ENCODE measurements at regions not wholly inside any gene's neighbourhood (a gene's known extent, or its start where the extent isn't known, plus 50 kb on each side); places are given as distances from the start of the nearest gene placed in this dataset.
A peak's percentile ranks its signal among the peaks of the same experiment; 100 is the strongest.
"Not testable (repeated sequence)": the region's sequence is repeated elsewhere in the genome, so short reads cannot be mapped to it uniquely, and the experiment has no call there.

- DNase-seq, result peak; percentile 6
Measured at GRCh38 chr1:118563981-118564951, 379.2 kb upstream of the SPAG17 start.

DNA sequence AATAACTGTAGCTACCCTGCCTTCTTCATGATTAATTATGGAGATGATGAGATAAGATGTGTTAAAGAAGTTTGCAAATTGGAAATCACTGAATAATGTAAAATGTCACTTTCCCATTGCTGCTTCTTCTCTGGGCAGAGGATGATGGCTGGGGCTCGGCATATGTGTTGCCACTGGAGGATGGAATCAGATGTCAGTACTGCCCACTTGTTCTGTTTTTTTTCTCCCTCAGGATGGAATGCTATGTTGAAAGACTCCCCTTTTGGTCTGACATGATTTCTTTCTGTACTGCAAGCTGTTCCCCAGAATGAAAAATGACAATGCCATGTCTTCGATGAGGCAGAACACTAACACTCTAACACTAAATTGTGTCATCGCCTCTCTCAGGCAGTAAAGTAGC is 373.9 kb upstream of the SPAG17 start:
- no peak for DNase-seq

DNA sequence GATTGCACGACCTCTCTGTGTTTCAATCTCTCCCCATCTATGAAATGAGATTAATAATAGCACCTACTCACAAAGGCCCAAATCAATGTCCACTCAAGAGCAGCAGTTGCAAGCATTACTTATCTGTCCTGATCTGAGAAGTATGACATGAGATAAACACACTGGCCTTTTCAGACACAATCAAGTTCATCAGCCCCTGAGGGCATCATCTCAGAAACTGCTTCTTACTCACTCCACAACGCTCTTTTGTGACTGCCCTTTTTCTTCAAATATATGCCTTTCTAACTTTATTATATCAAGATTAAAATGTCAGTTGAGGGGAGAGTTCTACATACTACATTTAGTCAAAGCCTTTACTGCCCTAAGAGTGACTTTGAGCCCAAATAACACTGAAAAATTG is 371.9 kb upstream of the SPAG17 start:
- no peak for DNase-seq

DNA sequence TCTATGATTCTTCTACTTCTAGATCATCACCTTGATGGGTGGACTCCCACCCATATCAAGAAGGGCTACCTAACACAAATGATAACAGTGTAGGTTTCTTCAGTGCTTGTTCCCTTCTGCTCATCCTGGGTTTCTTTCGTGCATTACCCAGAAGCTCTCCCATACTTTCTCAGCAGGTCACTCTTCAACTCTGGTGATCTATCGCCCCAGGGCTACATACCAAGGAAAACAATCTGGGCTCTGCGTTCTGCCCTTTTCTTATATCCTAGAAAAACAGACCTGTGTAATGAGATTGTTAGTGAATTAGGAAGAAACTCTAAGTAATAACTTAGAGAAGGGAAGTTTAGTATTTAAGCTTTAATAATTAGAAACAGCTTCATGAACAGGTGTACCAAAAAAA is 370.6 kb upstream of the SPAG17 start:
- no peak for DNase-seq

DNA sequence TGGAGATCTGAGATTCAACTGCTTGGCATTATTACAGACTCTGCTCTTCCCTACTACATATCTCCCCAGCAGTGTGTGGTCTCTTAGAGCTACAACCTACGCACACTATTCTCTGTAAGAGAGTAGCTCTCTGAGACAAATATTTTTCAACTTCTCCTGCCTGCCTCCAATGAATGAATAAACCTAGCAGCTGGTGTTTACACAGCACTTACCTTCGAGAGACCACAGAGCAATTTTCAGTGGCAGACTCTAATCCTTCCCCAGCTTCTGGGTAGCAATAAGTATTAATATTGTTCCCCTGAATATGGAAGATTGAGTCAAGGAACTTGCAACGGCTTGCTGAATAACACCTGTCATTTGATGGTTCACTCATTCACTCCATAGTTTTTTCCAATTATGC is 350.9 kb upstream of the SPAG17 start:
- DNase-seq, result no peak

DNA sequence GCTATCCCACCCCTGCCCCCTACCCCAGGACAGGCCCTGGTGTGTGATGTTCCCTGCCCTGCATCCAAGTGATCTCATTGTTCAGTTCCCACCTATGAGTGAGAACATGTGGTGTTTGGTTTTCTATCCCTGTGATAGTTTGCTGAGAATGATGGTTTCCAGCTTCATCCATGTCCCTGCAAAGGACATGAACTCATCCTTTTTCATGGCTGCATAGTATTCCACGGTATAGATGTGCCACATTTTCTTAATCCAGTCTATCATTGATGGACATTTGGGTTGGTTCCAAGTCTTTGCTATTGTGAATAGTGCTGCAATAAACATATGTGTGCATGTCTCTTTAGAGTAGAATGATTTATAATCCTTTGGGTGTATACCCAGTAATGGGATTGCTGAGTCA is 326.9 kb upstream of the SPAG17 start:
- not testable (repeated sequence) for DNase-seq

DNA sequence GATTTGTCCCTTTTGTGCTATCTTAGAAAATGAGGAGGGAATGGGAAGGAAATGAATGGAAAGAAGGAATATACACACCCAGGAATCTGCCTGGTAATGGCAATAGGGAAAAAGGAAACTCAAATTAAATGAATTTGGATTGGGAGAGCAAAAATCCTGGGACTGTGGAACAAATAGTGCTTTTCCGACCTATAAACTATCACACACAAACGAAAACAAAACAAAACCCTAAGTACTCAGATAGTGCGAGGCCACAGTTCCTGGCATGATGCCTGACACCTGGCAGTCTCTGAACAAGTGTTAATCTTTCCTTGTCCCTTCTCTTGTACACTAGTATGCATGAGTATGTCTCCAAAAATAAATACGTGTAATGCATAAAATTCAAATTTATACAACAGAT is 319.8 kb upstream of the SPAG17 start:
- DNase-seq, result no peak

- DNase-seq, result no peak
Measured at GRCh38 chr1:118504221-118504644, 319.2 kb upstream of the SPAG17 start.

- DNase-seq, result no peak
Measured at GRCh38 chr1:118503752-118504151, 318.7 kb upstream of the SPAG17 start.

DNA sequence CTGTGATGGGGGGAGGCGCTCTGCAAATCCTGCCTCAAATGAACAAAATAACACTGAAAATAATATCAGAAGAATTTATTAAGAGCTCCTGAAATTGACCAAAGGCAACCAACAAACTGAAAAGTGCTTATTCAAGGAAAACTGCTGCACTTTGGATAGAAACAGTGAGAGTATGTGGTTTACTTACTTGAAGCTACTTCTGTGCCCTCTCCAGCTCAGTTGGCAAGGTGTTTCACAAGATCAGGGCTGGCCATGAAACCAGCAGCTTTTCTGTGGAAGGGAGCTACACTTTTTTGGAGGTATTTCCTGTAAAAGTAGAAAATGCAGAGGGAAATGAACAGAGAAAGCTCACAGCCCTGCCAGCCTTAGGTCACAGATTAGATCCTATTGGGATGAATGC is 310.0 kb upstream of the SPAG17 start:
- DNase-seq, result no peak

DNA sequence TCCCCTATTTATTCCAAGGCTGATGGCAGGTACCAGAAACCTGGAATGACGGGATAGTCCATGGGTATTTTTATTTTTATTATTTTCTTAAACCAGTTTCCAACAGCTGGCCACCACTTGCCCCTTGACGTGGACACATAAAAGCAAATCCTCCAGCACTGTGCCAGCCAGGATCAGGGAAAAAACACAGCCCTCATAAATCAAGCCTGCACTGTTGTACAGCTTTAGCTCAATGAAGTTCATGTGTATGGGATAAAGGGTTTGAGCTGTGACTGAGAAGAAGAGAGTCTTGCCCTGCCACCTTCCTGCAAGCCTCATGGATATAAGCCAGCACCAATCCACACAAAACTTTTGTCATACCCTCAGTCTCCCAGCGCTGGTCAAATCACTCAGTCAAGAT is 303.8 kb upstream of the SPAG17 start:
- no peak for DNase-seq

DNA sequence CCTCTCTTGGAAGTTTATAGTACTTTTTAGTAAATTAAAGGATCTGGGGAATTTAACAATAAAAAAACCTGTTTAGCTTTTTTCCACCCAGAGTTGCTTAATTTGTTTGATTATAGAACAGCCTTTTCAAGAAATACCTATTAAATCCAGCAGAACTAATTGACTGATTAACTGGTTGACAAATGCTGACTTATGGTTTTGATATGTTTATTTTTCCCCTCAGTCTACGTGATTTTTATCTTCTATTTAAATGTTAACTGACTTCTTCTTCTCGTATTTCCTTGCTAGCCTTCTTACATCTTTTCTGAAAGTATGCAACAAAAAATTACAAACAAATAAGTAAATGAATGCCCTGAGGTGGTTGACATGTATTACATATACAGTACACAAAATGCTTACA is 302.9 kb upstream of the SPAG17 start:
- DNase-seq, result no peak

- DNase-seq, result no peak
Measured at GRCh38 chr1:118487091-118487490, 302.1 kb upstream of the SPAG17 start.

- no peak for DNase-seq
Measured at GRCh38 chr1:118486199-118486598, 301.2 kb upstream of the SPAG17 start.

GRCh38 chr1:118485757-118486156 is 300.7 kb upstream of the SPAG17 start:
- DNase-seq, result no peak

DNA sequence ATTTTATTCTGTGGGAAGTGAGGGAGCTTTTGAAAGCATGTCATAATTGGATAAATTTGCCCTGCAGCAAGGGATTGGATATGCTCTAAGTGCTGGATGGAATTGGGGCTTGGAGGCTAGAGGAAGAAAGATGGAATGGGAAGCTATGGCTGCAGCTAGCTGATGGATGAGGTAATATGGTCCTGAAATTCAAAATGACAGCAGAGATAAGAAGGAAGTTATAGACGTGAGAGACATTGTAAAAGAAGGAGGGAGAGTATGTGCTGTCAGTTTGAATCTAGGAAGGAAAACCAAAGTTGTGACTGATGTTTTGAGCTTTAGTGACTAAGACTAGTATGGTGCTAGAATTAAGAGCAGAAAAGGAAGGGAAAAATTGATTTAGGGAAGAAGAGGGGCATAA is 299.9 kb upstream of the SPAG17 start:
- no peak for DNase-seq

DNA sequence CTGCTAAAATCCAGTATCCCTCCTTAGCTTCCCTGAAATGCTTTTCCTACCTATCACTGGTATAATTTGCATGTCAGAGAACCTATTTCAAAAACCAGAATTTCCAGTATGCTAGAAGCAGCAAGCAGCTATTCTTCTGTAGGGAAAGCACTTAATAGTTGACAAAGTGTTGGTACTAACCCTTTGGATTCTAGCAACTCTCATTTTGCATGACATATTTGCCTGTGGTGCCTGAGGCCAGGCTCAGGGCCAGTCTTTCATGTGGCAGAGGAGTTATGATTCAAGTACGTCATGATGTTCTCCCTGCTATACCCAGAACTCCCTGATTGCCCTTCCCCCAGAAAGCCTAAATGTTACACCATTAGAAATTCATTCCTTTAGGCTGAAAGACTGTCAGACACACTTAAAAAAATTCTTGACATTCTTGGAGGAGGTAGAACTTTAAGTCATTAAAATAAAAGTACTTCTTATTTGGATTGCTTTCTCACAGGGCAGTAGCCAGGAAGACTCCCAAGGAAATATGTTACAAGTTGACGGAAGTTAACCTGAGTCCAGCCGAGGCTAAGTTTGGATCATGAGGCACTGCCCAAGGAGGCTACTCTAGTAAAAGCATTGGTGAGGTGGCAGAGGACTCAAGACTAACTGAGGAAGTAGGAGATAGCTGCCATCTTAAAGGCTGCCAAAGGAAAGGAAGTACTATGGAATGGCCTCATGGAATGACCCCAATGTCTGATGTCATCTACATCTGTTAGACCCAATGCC is 298.4 kb upstream of the SPAG17 start:
- DNase-seq, result no peak

DNA sequence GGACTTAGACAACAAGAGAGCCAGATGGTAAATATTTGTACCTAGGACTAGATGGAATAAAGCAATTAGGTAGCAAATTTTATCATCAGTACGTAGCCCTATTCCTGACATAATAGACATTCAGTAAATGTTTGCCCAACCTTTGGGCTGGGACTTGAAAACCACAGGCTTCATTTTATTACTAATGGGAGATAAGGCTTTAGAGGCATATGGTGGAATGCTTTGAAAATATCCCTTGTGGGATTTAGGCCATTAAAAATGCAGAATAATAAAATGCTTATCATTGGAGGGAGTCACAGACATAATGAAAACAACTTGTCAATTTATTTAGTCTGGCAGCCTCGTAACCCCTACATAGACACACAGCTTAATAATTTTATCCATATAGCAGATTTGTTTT is 296.1 kb upstream of the SPAG17 start:
- DNase-seq, result no peak

GRCh38 chr1:118479351-118479750 is 294.3 kb upstream of the SPAG17 start:
- no peak for DNase-seq

DNA sequence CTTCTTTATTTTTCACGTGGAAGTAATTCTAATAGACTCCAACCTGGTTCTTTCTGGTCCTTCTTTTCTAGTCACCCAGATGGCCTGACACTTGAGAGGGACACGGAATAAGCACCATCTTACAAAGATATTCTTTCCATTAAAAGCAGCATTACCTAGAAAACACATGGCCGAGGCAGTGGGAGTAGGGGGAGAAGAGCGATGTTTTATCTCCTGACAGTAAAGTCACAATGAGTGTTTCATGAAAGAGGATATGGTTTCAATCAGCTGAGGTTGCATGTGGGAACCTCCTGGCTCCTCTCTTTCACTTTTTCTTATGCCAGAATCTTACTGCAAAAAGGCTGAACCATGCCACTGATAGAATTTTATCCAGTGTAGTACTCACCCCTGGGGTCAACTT is 288.8 kb upstream of the SPAG17 start:
- no peak for DNase-seq

DNA sequence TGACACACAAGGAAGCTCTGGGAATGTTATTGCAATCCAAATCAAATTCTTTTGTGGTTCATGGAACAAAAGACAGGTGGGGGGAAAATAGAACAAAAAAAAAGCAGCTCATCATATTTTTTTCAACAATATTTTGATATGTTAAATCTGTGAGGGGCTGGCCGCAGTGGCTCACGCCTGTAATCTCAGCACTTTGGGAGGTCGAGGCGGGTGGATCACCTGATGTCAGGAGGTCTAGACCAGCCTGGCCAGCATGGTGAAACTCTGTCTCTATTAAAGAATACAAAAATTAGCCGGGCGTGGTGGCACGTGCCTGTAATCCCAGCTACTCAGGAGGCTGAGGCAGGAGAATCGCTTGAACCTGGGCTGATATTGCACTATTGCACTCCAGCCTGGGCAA is 279.4 kb upstream of the SPAG17 start:
- DNase-seq, result not testable (repeated sequence)

DNA sequence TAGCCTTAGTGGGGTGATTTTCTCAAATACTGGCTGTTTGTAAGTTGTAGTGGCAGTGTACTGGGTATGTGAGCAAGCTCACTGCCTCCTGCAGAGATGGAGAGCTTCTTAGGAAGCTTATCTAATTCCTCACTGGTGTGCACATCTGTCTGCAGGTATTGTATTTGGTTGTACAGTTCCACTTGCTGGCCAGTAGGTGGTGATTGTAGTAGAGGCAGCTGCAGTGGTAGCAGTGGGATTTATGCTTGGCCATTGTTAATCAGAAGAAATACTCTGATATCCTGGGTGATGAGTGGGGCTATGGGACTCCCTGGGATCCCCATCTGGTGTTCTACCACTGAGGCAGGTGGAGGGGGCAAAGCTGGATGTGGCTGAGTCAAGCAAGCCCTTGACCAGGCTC is 276.1 kb upstream of the SPAG17 start:
- DNase-seq, result no peak

- no peak for DNase-seq
Measured at GRCh38 chr1:118459871-118460270, 274.8 kb upstream of the SPAG17 start.

GRCh38 chr1:118453856-118454255 is 268.8 kb upstream of the SPAG17 start:
- DNase-seq, result not testable (repeated sequence)

Measured in inflammatory macrophage (primary cell).